GM12874 (cell line): ENCODE measurements at regions not wholly inside any gene's neighbourhood (a gene's known extent, or its start where the extent isn't known, plus 50 kb on each side); places are given as distances from the start of the nearest gene placed in this dataset.

ENCODE experiments used
- CTCF ChIP-seq: IDR thresholded peaks from 2 replicates; pipeline ENCODE4 v1.5.1; 2011; ENCODE audit warnings: low read depth, mild to moderate bottlenecking, control low read depth, low read length, moderate library complexity; ENCODE audit not compliant: insufficient read depth

GRCh38 chr4:162403932-162404331 lies 240.1 kb upstream of the FSTL5 start:
- no peak for TF ChIP-seq CTCF

- TF ChIP-seq CTCF = no peak
These were observed 239.6 kb upstream of the FSTL5 start for GRCh38 chr4:162403419-162403818.

GRCh38 chr4:162401021-162401420 lies 237.2 kb upstream of the FSTL5 start:
- TF ChIP-seq CTCF = no peak

GRCh38 chr4:162392946-162393345 lies 229.1 kb upstream of the FSTL5 start:
- TF ChIP-seq CTCF = no peak

GRCh38 chr4:162366146-162366545 lies 202.3 kb upstream of the FSTL5 start:
- no peak for TF ChIP-seq CTCF

DNA sequence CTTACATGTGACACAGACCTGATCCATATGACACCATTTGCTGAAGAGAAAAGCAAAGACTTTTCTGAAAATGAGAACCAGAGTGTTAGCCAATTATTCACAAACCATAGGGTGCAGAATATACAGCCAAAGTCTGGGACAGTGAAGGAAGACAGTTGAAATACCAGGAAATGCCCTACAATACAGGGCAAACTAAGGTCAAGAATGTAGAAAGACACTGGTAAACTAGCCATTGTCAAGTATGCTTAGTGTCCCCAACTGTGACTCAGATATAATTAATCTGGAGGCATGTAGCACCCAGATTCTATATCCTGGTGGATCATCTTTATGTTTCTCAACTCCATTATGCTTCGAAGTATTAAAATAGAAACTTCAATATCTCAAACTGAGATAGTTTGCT lies 200.9 kb upstream of the FSTL5 start:
- TF ChIP-seq CTCF = no peak

DNA sequence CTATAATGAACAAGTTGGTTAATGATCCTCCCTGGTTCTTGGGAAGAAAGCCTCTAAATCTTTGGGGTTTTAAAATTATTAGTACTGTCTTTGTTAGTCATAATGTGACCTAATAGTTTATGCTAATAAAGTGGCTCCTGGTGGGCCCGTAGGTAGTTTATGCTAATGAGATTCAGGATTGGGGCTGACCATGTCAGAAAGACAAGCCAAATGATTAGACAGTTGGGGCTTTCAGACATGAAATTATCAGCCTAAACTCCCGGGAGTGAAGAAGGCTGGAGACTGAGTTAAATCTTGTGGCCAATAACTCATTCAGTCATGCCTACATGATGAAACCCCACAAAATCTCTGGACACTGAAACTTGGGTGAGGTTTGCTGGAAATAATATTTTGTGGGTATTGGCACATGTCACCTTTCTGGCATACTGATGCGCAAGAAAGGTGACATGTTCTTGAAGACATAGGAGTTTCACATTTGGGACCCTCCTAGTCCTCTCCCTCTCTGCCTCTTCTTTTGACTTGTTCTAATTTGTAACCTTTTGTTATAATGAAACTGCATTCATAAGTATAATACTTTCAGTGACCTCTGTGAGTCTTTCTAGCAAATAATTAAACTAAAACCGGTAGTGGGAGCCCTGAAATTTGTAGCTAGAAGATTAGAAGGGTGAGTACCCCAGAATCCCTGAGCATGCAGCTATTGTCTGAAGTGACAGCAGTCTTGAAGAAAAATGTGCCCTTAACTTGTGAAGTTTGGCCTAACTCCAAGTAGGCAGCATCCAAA lies 196.8 kb upstream of the FSTL5 start:
- TF ChIP-seq CTCF = no peak
